MM.1S (cell line): ENCODE measurements at regions not wholly inside any gene's neighbourhood (a gene's known extent, or its start where the extent isn't known, plus 50 kb on each side); places are given as distances from the start of the nearest gene placed in this dataset.

Source experiments
- DNase-seq: peaks from one replicate; pipeline ENCODE4 v3.0.0-alpha.2; 2015
- H2AFZ ChIP-seq: fragments of 300-600 bp; sonication (generic); 2 replicates; pipeline ENCODE4 v1.6.0; 2016; ENCODE audit warnings: antibody characterized with exemption, low read length
- H3F3A ChIP-seq: fragments of 300-600 bp; sonication (generic); 2 replicates; pipeline ENCODE4 v1.6.1; 2016; ENCODE audit warnings: mild to moderate bottlenecking, antibody characterized with exemption, low read length, moderate library complexity, mixed read lengths; ENCODE audit not compliant: insufficient read depth
- H3K27ac ChIP-seq: fragments of 300-600 bp; sonication (generic); 2 replicates; pipeline ENCODE4 v1.5.1; 2016; ENCODE audit warnings: mild to moderate bottlenecking, low read length
- H3K27me3 ChIP-seq: fragments of 300-600 bp; sonication (generic); replicated peaks from 2 replicates; pipeline ENCODE4 v1.6.0; 2016; ENCODE audit warnings: low read length; ENCODE audit not compliant: insufficient read depth
- H3K36me3 ChIP-seq: fragments of 300-600 bp; sonication (generic); replicated peaks from 2 replicates; pipeline ENCODE4 v1.6.1; 2016; ENCODE audit warnings: mild to moderate bottlenecking, low read length, mixed read lengths; ENCODE audit not compliant: insufficient read depth
- H3K4me1 ChIP-seq: fragments of 300-600 bp; sonication (generic); 2 replicates; pipeline ENCODE4 v1.6.1; 2016; ENCODE audit warnings: low read length, mixed read lengths
- H3K4me2 ChIP-seq: fragments of 300-600 bp; sonication (generic); 2 replicates; pipeline ENCODE4 v1.6.0; 2016; ENCODE audit warnings: low read depth, low read length
- H3K4me3 ChIP-seq: fragments of 300-600 bp; sonication (generic); 2 replicates; pipeline ENCODE4 v1.5.1; 2016; ENCODE audit warnings: low read length, mixed read lengths
- H3K79me2 ChIP-seq: fragments of 300-600 bp; sonication (generic); 2 replicates; pipeline ENCODE4 v1.6.1; 2016; ENCODE audit warnings: mixed run types, low read length, mixed read lengths
- H3K9ac ChIP-seq: fragments of 300-600 bp; sonication (generic); 2 replicates; pipeline ENCODE4 v1.6.1; 2016; ENCODE audit warnings: low read length, mixed read lengths
- H3K9me2 ChIP-seq: fragments of 300-600 bp; sonication (generic); replicated peaks from 2 replicates; pipeline ENCODE4 v1.6.1; 2016; ENCODE audit warnings: mild to moderate bottlenecking, low read length, mixed read lengths; ENCODE audit not compliant: insufficient read depth
- H3K9me3 ChIP-seq: fragments of 300-600 bp; sonication (generic); replicated peaks from 2 replicates; pipeline ENCODE4 v1.6.1; 2016; ENCODE audit warnings: mild to moderate bottlenecking, low read length, mixed read lengths; ENCODE audit not compliant: insufficient read depth
- H4K20me1 ChIP-seq: fragments of 300-600 bp; sonication (generic); 2 replicates; pipeline ENCODE4 v1.6.1; 2016; ENCODE audit warnings: mild to moderate bottlenecking, low read length, moderate library complexity, mixed read lengths; ENCODE audit not compliant: insufficient read depth
- CTCF ChIP-seq: fragments of 300-600 bp; sonication (generic); IDR thresholded peaks from 2 replicates; pipeline ENCODE4 v1.5.1; 2016; ENCODE audit warnings: antibody characterized with exemption, low read length, mixed read lengths
- EZH2 ChIP-seq: fragments of 300-600 bp; sonication (generic); optimal IDR thresholded peaks from 2 replicates; pipeline ENCODE3; 2017; ENCODE audit warnings: low read depth, mild to moderate bottlenecking, antibody characterized with exemption, low read length, mixed read lengths
- EZH2phosphoT487 ChIP-seq: fragments of 300-600 bp; sonication (generic); IDR thresholded peaks from 2 replicates; pipeline ENCODE4 v1.6.1; 2018; ENCODE audit warnings: antibody characterized with exemption, low read length

GRCh38 chr10:4588824-4589223 lies 237.2 kb upstream of the AKR1E2 start:
- no peak overlapping the region for H3K4me3 ChIP-seq
- no peaks in the 10 kb centered on the region for H3K36me3 ChIP-seq
- DNase-seq = no peak
- H4K20me1 ChIP-seq = no peaks in the 10 kb centered on the region
- H3K9me2 ChIP-seq = no peaks in the 10 kb centered on the region
- H3K79me2 ChIP-seq = no peaks in the 10 kb centered on the region
- H3F3A ChIP-seq = no peaks in the 10 kb centered on the region
- no peak for TF ChIP-seq EZH2phosphoT487
- TF ChIP-seq CTCF = no peak
- TF ChIP-seq EZH2 = no peak
- no peaks in the 10 kb centered on the region for H3K4me1 ChIP-seq
- no peak overlapping the region for H3K4me2 ChIP-seq
- no peaks in the 10 kb centered on the region for H3K9me3 ChIP-seq
- H2AFZ ChIP-seq = no peak overlapping the region
- no peak overlapping the region for H3K9ac ChIP-seq
- H3K27ac ChIP-seq = no peak overlapping the region
- no peaks in the 10 kb centered on the region for H3K27me3 ChIP-seq

GRCh38 chr10:4587466-4587865 lies 238.5 kb upstream of the AKR1E2 start:
- H3K27ac ChIP-seq = no peak overlapping the region
- H3K4me2 ChIP-seq = no peak overlapping the region
- no peaks in the 10 kb centered on the region for H3K36me3 ChIP-seq
- no peaks in the 10 kb centered on the region for H3K79me2 ChIP-seq
- H3K4me1 ChIP-seq = no peaks in the 10 kb centered on the region
- DNase-seq = no peak
- H3F3A ChIP-seq = no peaks in the 10 kb centered on the region
- no peak overlapping the region for H3K9ac ChIP-seq
- no peaks in the 10 kb centered on the region for H4K20me1 ChIP-seq
- no peaks in the 10 kb centered on the region for H3K27me3 ChIP-seq
- no peaks in the 10 kb centered on the region for H3K9me3 ChIP-seq
- TF ChIP-seq CTCF (no peak), EZH2 (no peak), EZH2phosphoT487 (no peak)
- H3K4me3 ChIP-seq = no peak overlapping the region
- H3K9me2 ChIP-seq = no peaks in the 10 kb centered on the region
- H2AFZ ChIP-seq = no peak overlapping the region

GRCh38 chr10:4586776-4587175 lies 239.2 kb upstream of the AKR1E2 start:
- Histone ChIP-seq H3K9me3 (no peaks in the 10 kb centered on the region), H3K4me3 (no peak overlapping the region), H3K9ac (no peak overlapping the region), H3K4me1 (no peaks in the 10 kb centered on the region), H3K79me2 (no peaks in the 10 kb centered on the region), H2AFZ (no peak overlapping the region), H3K36me3 (no peaks in the 10 kb centered on the region), H3F3A (no peaks in the 10 kb centered on the region), H3K9me2 (no peaks in the 10 kb centered on the region), H3K27me3 (no peaks in the 10 kb centered on the region), H4K20me1 (no peaks in the 10 kb centered on the region), H3K27ac (no peak overlapping the region), H3K4me2 (no peak overlapping the region)
- TF ChIP-seq CTCF = no peak
- no peak for TF ChIP-seq EZH2phosphoT487
- no peak for TF ChIP-seq EZH2
- no peak for DNase-seq
